ENCODE measurements at regions not wholly inside any gene's neighbourhood (a gene's known extent, or its start where the extent isn't known, plus 50 kb on each side); places are given as distances from the start of the nearest gene placed in this dataset.

DNA sequence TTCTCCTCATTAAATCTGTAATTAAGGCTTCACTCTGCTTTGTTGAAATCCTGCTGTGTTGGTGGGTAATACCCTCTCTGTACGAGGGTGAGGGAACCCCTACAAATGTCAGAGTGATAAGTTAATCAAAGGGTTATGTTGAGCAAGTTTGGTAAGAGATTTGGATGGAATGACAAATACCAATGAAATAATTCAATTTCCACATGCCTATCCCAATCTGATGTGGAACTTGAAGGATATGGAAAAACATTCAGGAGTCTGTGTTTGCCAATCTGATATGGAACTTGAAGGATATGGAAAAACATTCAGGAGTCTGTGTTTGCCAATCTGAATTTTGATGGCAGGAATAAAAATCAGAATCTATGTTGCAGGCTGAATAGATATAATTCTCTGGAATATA lies 910.2 kb downstream of the TUSC7 start:
- H2AK5ac ChIP-seq (ENCODE audit: low read length), result no peak overlapping the region
- peaks cover 2 to 4% of the 10 kb centered on the region in 2 experiments for H3K4me1 ChIP-seq (ENCODE audit: control insufficient read depth in 1 of 2, insufficient read depth in 2 of 2, low read length in 2 of 2)
- H2AFZ ChIP-seq (ENCODE audit: insufficient read depth, low read length, poor library complexity), result no peak overlapping the region
- H2BK12ac ChIP-seq (ENCODE audit: low read length), result no peak overlapping the region
- H3K4ac ChIP-seq (ENCODE audit: low read depth, low read length), result no peak overlapping the region
- no peak overlapping the region for H3K9ac ChIP-seq (ENCODE audit: low read length)
- H3K9me3 ChIP-seq (ENCODE audit: insufficient read depth, low read depth, low read length), result no peaks in the 10 kb centered on the region
- no peak overlapping the region for H3K14ac ChIP-seq (ENCODE audit: low read length)
- H3K4me3 ChIP-seq (ENCODE audit: low read depth, low read length), result no peak overlapping the region
- DNase-seq, result no peak
- no peak overlapping the region for H4K8ac ChIP-seq (ENCODE audit: low read depth, low read length)
- no peak overlapping the region for H2BK120ac ChIP-seq (ENCODE audit: insufficient read depth, low read length, poor library complexity)
- H3K27me3 ChIP-seq (ENCODE audit: insufficient read depth, low read length), result no peaks in the 10 kb centered on the region
- H3K4me2 ChIP-seq (ENCODE audit: low read length), result no peak overlapping the region
- H2BK5ac ChIP-seq (ENCODE audit: low read depth, low read length, poor library complexity), result no peak overlapping the region
- no peak overlapping the region for H3K23ac ChIP-seq (ENCODE audit: low read length)
- H3K79me2 ChIP-seq (ENCODE audit: control insufficient read depth, insufficient read depth, low read length, poor library complexity), result no peaks in the 10 kb centered on the region
- no peaks in the 10 kb centered on the region for H3K79me1 ChIP-seq (ENCODE audit: low read length)
- H3K27ac ChIP-seq (ENCODE audit: low read depth, low read length), result no peak overlapping the region
- H3K18ac ChIP-seq (ENCODE audit: low read length), result no peak overlapping the region
- H3K36me3 ChIP-seq (ENCODE audit: control insufficient read depth in 1 of 2, insufficient read depth in 2 of 2, low read length in 2 of 2), result no peaks in the 10 kb centered on the region
- WGBS (ENCODE audit: extremely low coverage, insufficient coverage, insufficient read length), result no CpG with 5 or more reads among the region's 1 CpG
- no peak overlapping the region for H4K91ac ChIP-seq (ENCODE audit: low read depth, low read length)
- no peak overlapping the region for H4K12ac ChIP-seq (ENCODE audit: low read depth, low read length)

DNA sequence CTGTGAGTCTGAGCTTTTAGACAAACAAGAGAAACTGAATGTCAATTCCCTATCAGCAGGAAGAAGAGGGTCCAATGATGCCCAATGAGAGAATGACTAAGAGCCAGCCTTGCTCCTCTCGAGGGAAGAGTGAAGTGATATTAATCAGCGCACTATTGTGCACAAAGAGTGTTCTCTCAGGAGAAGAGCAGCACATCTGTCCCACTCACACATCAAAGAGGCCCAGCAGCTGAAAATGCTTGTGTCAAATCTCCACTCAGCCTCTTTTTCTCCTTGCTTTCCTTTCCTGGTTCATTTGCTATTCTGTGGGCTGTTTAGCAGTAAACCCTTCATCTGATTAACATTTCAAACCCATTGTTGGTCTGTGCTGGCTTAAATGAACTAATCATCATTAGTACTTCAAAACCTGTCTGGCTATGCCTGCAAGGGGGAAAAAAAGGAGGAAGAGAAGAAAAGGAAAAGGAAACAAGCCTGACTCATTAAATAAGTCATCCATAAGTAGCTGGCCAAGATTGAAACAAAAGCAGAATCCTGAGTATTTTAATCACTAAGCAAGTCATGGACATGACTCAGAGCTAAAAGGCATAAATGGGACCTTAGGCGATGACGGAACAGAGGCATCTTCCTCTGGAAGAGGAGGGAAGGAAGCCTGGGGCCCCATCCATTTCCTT lies 912.7 kb downstream of the TUSC7 start:
- Histone ChIP-seq H2BK12ac (ENCODE audit: low read length) (no peak overlapping the region), H2AK5ac (ENCODE audit: low read length) (no peak overlapping the region), H4K91ac (ENCODE audit: low read depth, low read length) (no peak overlapping the region), H3K14ac (ENCODE audit: low read length) (no peak overlapping the region), H3K9me3 (ENCODE audit: insufficient read depth, low read depth, low read length) (no peaks in the 10 kb centered on the region), H3K36me3 (ENCODE audit: control insufficient read depth in 1 of 2, insufficient read depth in 2 of 2, low read length in 2 of 2) (no peaks in the 10 kb centered on the region), H2BK120ac (ENCODE audit: insufficient read depth, low read length, poor library complexity) (no peak overlapping the region), H3K27me3 (ENCODE audit: insufficient read depth, low read length) (no peaks in the 10 kb centered on the region), H3K79me1 (ENCODE audit: low read length) (no peaks in the 10 kb centered on the region), H4K12ac (ENCODE audit: low read depth, low read length) (no peak overlapping the region), H3K18ac (ENCODE audit: low read length) (no peak overlapping the region), H3K4me2 (ENCODE audit: low read length) (no peak overlapping the region), H2BK5ac (ENCODE audit: low read depth, low read length, poor library complexity) (no peak overlapping the region), H3K9ac (ENCODE audit: low read length) (no peak overlapping the region), H3K4ac (ENCODE audit: low read depth, low read length) (no peak overlapping the region), H3K79me2 (ENCODE audit: control insufficient read depth, insufficient read depth, low read length, poor library complexity) (no peaks in the 10 kb centered on the region), H2AFZ (ENCODE audit: insufficient read depth, low read length, poor library complexity) (no peak overlapping the region), H3K4me1 (ENCODE audit: control insufficient read depth in 1 of 2, insufficient read depth in 2 of 2, low read length in 2 of 2) (peaks cover 2 to 4% of the 10 kb centered on the region in 2 experiments), H3K23ac (ENCODE audit: low read length) (no peak overlapping the region), H3K27ac (ENCODE audit: low read depth, low read length) (no peak overlapping the region), H4K8ac (ENCODE audit: low read depth, low read length) (no peak overlapping the region), H3K4me3 (ENCODE audit: low read depth, low read length) (no peak overlapping the region)
- no CpG with 5 or more reads among the region's 4 CpGs for WGBS (ENCODE audit: extremely low coverage, insufficient coverage, insufficient read length)
- DNase-seq, result peak in 1 of 2 donors; percentile 28

DNA sequence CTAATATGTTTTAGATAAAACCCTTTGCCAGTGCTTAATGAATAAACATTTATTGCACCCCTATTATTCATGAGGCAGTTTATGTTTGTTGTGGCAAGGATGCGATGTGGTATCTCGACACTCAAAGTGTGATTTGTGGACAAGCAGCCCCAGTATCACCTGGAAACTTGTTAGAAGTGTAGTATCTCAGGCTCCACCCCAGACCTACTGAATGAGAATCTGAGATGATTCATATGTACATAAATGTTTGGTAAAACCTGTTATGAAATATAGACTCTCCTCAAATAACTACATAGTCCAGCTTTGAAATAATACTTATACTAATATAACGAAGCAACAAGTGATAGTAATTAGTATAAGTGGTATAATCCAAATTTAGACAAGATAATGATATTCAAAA lies 914.8 kb downstream of the TUSC7 start:
- Histone ChIP-seq H3K4me1 (ENCODE audit: control insufficient read depth in 1 of 2, insufficient read depth in 2 of 2, low read length in 2 of 2) (peaks cover 2 to 7% of the 10 kb centered on the region in 2 experiments), H3K4ac (ENCODE audit: low read depth, low read length) (no peak overlapping the region), H2BK5ac (ENCODE audit: low read depth, low read length, poor library complexity) (no peak overlapping the region), H3K27me3 (ENCODE audit: insufficient read depth, low read length) (no peaks in the 10 kb centered on the region), H2BK120ac (ENCODE audit: insufficient read depth, low read length, poor library complexity) (no peak overlapping the region), H3K9ac (ENCODE audit: low read length) (no peak overlapping the region), H2BK12ac (ENCODE audit: low read length) (no peak overlapping the region), H3K79me1 (ENCODE audit: low read length) (no peaks in the 10 kb centered on the region), H4K8ac (ENCODE audit: low read depth, low read length) (no peak overlapping the region), H3K4me3 (ENCODE audit: low read depth, low read length) (no peak overlapping the region), H3K27ac (ENCODE audit: low read depth, low read length) (no peak overlapping the region), H3K23ac (ENCODE audit: low read length) (no peak overlapping the region), H3K18ac (ENCODE audit: low read length) (no peak overlapping the region), H3K79me2 (ENCODE audit: control insufficient read depth, insufficient read depth, low read length, poor library complexity) (no peaks in the 10 kb centered on the region), H3K36me3 (ENCODE audit: control insufficient read depth in 1 of 2, insufficient read depth in 2 of 2, low read length in 2 of 2) (no peaks in the 10 kb centered on the region), H4K91ac (ENCODE audit: low read depth, low read length) (no peak overlapping the region), H3K4me2 (ENCODE audit: low read length) (no peak overlapping the region), H3K9me3 (ENCODE audit: insufficient read depth, low read depth, low read length) (no peaks in the 10 kb centered on the region), H2AFZ (ENCODE audit: insufficient read depth, low read length, poor library complexity) (no peak overlapping the region), H3K14ac (ENCODE audit: low read length) (no peak overlapping the region), H4K12ac (ENCODE audit: low read depth, low read length) (no peak overlapping the region), H2AK5ac (ENCODE audit: low read length) (no peak overlapping the region)
- WGBS (ENCODE audit: extremely low coverage, insufficient coverage, insufficient read length), result no CpG with 5 or more reads among the region's 3 CpGs
- no peak for DNase-seq

DNA sequence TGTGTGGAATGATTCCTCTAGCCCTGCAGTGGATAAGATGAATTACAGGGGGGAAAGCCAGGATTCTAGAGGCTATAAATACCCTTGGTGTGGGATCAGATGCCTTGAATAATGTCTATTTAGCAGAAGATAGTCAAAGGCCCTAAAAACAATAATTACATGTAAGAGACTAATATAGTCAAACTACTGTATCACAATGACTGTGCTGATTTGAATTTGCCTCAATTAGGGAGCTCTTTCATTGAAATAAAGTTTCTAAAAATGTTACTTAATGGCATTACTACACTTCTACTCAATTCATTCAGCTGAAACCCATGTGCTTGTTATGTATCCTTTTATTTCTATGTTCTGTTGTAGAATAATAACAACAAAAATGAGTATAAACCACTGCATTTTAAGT lies 915.6 kb downstream of the TUSC7 start:
- Histone ChIP-seq H3K4me2 (ENCODE audit: low read length) (no peak overlapping the region), H3K14ac (ENCODE audit: low read length) (no peak overlapping the region), H4K12ac (ENCODE audit: low read depth, low read length) (no peak overlapping the region), H2BK120ac (ENCODE audit: insufficient read depth, low read length, poor library complexity) (no peak overlapping the region), H2BK5ac (ENCODE audit: low read depth, low read length, poor library complexity) (no peak overlapping the region), H3K27me3 (ENCODE audit: insufficient read depth, low read length) (no peaks in the 10 kb centered on the region), H3K4me3 (ENCODE audit: low read depth, low read length) (no peak overlapping the region), H3K9ac (ENCODE audit: low read length) (no peak overlapping the region), H4K8ac (ENCODE audit: low read depth, low read length) (no peak overlapping the region), H2AK5ac (ENCODE audit: low read length) (no peak overlapping the region), H3K4ac (ENCODE audit: low read depth, low read length) (no peak overlapping the region), H4K91ac (ENCODE audit: low read depth, low read length) (no peak overlapping the region), H3K79me1 (ENCODE audit: low read length) (no peaks in the 10 kb centered on the region), H3K9me3 (ENCODE audit: insufficient read depth, low read depth, low read length) (no peaks in the 10 kb centered on the region), H3K18ac (ENCODE audit: low read length) (no peak overlapping the region), H2AFZ (ENCODE audit: insufficient read depth, low read length, poor library complexity) (no peak overlapping the region), H3K79me2 (ENCODE audit: control insufficient read depth, insufficient read depth, low read length, poor library complexity) (no peaks in the 10 kb centered on the region), H3K4me1 (ENCODE audit: control insufficient read depth in 1 of 2, insufficient read depth in 2 of 2, low read length in 2 of 2) (peaks cover 2 to 7% of the 10 kb centered on the region in 2 experiments), H3K23ac (ENCODE audit: low read length) (no peak overlapping the region), H3K36me3 (ENCODE audit: control insufficient read depth in 1 of 2, insufficient read depth in 2 of 2, low read length in 2 of 2) (no peaks in the 10 kb centered on the region), H3K27ac (ENCODE audit: low read depth, low read length) (no peak overlapping the region), H2BK12ac (ENCODE audit: low read length) (no peak overlapping the region)
- DNase-seq, result no peak

All from trophoblast cell (in vitro differentiated cells and primary cell).